Stimulated activated CD4-positive, alpha-beta T cell treated with anti-CD3 and anti-CD28 coated beads, TNF-alpha, amount 100 ng/mL, for 1 hour (primary cell): ENCODE measurements at regions not wholly inside any gene's neighbourhood (a gene's known extent, or its start where the extent isn't known, plus 50 kb on each side); places are given as distances from the start of the nearest gene placed in this dataset.
A peak's percentile ranks its signal among the peaks of the same experiment; 100 is the strongest.
"Not testable (repeated sequence)": the region's sequence is repeated elsewhere in the genome, so short reads cannot be mapped to it uniquely, and the experiment has no call there.

Experiments
- DNase-seq, 3 donors: peaks; one replicate each; pipeline ENCODE4 v3.0.0-alpha.2; 2020; ENCODE audit warnings: low read depth in 3 of 3, low spot score in 1 of 3

- DNase-seq: not testable (repeated sequence)
Observed at GRCh38 chrX:124181515-124181914, 150.9 kb upstream of the TEX13D start.

GRCh38 chrX:124190440-124190839 lies 142.0 kb upstream of the TEX13D start:
- no peak for DNase-seq

- no peak for DNase-seq
Observed at GRCh38 chrX:124194199-124194598, 138.3 kb upstream of the TEX13D start.

- DNase-seq: no peak
Observed at GRCh38 chrX:124194901-124195300, 137.6 kb upstream of the TEX13D start.

- no peak for DNase-seq
Observed at GRCh38 chrX:124203311-124203710, 129.1 kb upstream of the TEX13D start.

GRCh38 chrX:124208660-124209059 lies 123.8 kb upstream of the TEX13D start:
- no peak for DNase-seq

GRCh38 chrX:124209792-124210576 lies 122.5 kb upstream of the TEX13D start:
- no peak for DNase-seq

GRCh38 chrX:124211312-124211942 lies 121.0 kb upstream of the TEX13D start:
- no peak for DNase-seq

- no peak for DNase-seq
Observed at GRCh38 chrX:124212622-124213021, 119.8 kb upstream of the TEX13D start.

GRCh38 chrX:124215786-124216185 lies 116.7 kb upstream of the TEX13D start:
- no peak for DNase-seq

GRCh38 chrX:124216396-124217115 lies 115.9 kb upstream of the TEX13D start:
- no peak for DNase-seq

GRCh38 chrX:124217304-124218251 lies 114.9 kb upstream of the TEX13D start:
- peak in 1 of 3 donors; percentile 23 for DNase-seq

GRCh38 chrX:124223524-124223923 lies 108.9 kb upstream of the TEX13D start:
- no peak for DNase-seq

GRCh38 chrX:124224528-124224927 lies 107.9 kb upstream of the TEX13D start:
- DNase-seq: no peak

GRCh38 chrX:124226129-124226528 lies 106.3 kb upstream of the TEX13D start:
- no peak for DNase-seq

- DNase-seq: no peak
Observed at GRCh38 chrX:124228849-124229248, 103.6 kb upstream of the TEX13D start.

GRCh38 chrX:124229374-124229773 lies 103.1 kb upstream of the TEX13D start:
- no peak for DNase-seq

GRCh38 chrX:124230655-124231450 lies 101.6 kb upstream of the TEX13D start:
- DNase-seq: no peak

- DNase-seq: no peak
Observed at GRCh38 chrX:124231451-124231759, 101.1 kb upstream of the TEX13D start.

GRCh38 chrX:124232523-124233201 lies 99.8 kb upstream of the TEX13D start:
- no peak for DNase-seq
